GM06990 (cell line): ENCODE measurements at regions not wholly inside any gene's neighbourhood (a gene's known extent, or its start where the extent isn't known, plus 50 kb on each side); places are given as distances from the start of the nearest gene placed in this dataset.

ENCODE experiments used
- DNase-seq: peaks from one replicate; pipeline ENCODE4 v3.0.0-alpha.2; 2011; ENCODE audit not compliant: insufficient read length; ENCODE audit errors: extremely low read depth
- H3K27me3 ChIP-seq: replicated peaks from 2 replicates; pipeline ENCODE4 v1.6.0; 2011; ENCODE audit warnings: low read length; ENCODE audit not compliant: control insufficient read depth, insufficient read depth
- H3K36me3 ChIP-seq: 2 replicates; pipeline ENCODE4 v1.5.1; 2011; ENCODE audit warnings: low read length; ENCODE audit not compliant: control insufficient read depth, insufficient read depth
- H3K4me3 ChIP-seq: replicated peaks from 2 replicates; pipeline ENCODE4 v1.5.1; 2011; ENCODE audit warnings: low read depth, mild to moderate bottlenecking, control low read depth, low read length
- CTCF ChIP-seq: IDR thresholded peaks from 2 replicates; pipeline ENCODE4 v1.5.1; 2011; ENCODE audit warnings: low read length, control low read depth, mild to moderate bottlenecking, inconsistent platforms; ENCODE audit not compliant: insufficient read depth, poor library complexity, severe bottlenecking

GRCh38 chr2:18346344-18346743, 214.1 kb downstream of the RDH14 start:
- no peak for TF ChIP-seq CTCF
- DNase-seq = no peak

DNA sequence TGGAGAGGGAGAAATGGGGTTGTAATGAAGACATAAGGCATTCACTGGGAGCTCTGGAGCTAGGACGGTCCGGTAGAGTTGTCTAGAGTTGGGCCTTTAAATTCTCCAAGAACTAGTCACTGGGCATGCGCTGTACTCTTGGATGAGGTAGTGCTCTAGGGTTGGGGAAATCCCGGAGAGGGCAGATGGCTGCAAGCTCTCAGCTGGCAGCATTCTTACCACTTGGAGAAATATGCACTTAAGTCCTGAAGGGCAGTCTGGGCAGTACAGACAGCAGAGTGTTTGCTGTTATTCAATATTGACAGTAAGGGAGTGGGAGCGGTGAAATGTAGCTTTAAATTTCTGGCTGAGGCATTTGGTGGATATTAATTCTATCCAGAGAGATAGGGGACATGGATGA, 214.6 kb downstream of the RDH14 start:
- Histone ChIP-seq H3K4me3 (no peak overlapping the region), H3K36me3 (no peaks in the 10 kb centered on the region), H3K27me3 (no peaks in the 10 kb centered on the region)
- no peak for DNase-seq
- TF ChIP-seq CTCF = no peak

More at GRCh38 chr2:18346344-18346743, 214.1 kb downstream of the RDH14 start:
- H3K36me3 ChIP-seq = no peaks in the 10 kb centered on the region
- no peak overlapping the region for H3K4me3 ChIP-seq
- no peaks in the 10 kb centered on the region for H3K27me3 ChIP-seq

GRCh38 chr2:18342901-18343300, 217.6 kb downstream of the RDH14 start:
- no peak for TF ChIP-seq CTCF
- no peak for DNase-seq
- no peak overlapping the region for H3K4me3 ChIP-seq
- no peaks in the 10 kb centered on the region for H3K27me3 ChIP-seq
- no peaks in the 10 kb centered on the region for H3K36me3 ChIP-seq

DNA sequence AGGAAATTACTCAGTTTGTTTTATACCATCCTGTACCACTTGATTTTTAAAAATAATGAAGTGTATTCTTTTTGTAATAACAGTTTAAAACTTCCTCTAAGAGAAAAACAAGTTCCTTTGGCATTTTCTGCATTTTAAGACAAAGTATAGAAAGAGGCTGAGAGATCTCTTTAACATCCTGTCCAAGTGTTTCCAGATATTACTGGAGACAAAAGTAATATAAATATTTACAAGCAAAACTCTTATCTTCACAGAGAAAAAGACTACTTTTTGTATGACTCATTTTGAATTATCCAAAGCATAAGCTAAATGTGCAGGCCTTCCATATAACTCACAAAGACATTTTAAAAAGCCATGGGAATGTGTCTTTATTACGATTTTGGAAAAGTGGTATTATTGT, 221.1 kb downstream of the RDH14 start:
- Histone ChIP-seq H3K27me3 (no peaks in the 10 kb centered on the region; the same call in 1 of the 2 replicates), H3K4me3 (no peak overlapping the region), H3K36me3 (no peaks in the 10 kb centered on the region)
- DNase-seq = no peak
- no peak for TF ChIP-seq CTCF

GRCh38 chr2:18336975-18337374, 223.5 kb downstream of the RDH14 start:
- Histone ChIP-seq H3K27me3 (no peaks in the 10 kb centered on the region; the same call in 1 of the 2 replicates), H3K4me3 (no peak overlapping the region), H3K36me3 (no peaks in the 10 kb centered on the region)
- no peak for DNase-seq
- TF ChIP-seq CTCF = no peak

DNA sequence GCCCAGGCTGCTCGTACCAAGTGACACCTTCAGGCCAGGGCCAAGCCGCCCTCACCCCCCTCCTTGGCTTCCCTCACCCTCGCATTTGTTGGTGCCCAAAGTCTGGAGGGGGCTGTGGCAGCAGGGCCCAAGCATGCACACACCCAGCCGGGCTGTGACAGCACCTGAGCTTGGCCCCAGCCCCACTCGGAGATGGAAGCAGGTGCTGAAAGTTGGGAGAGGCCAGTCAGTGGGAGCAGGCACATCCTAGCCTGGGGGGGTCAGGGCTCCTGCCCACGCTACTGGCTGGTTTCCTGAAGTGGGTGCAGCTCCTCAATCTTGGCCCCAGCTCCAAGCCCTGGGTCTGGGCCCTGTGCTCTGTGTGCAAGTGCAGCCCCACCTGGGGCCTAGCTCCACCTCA, 228.0 kb downstream of the RDH14 start:
- no peak for DNase-seq
- Histone ChIP-seq H3K27me3 (no peaks in the 10 kb centered on the region; the same call in 1 of the 2 replicates), H3K36me3 (no peaks in the 10 kb centered on the region), H3K4me3 (no peak overlapping the region)
- TF ChIP-seq CTCF = no peak
